ENCODE measurements at regions not wholly inside any gene's neighbourhood (a gene's known extent, or its start where the extent isn't known, plus 50 kb on each side); places are given as distances from the start of the nearest gene placed in this dataset.
"Not testable (repeated sequence)": the region's sequence is repeated elsewhere in the genome, so short reads cannot be mapped to it uniquely, and the experiment has no call there.

- H3K4me1 ChIP-seq = no peaks in the 10 kb centered on the region
- no peaks in the 10 kb centered on the region for H3K9me3 ChIP-seq
- intact Hi-C loops (cut with DNase I) = no loop called here
- H3K4me3 ChIP-seq = no peak overlapping the region
- H3K27me3 ChIP-seq = peaks cover 24% of the 10 kb centered on the region
- no peak for TF ChIP-seq CTCF (IDR thresholded peaks at IDR 0.05)
- ATAC-seq (no peak), DNase-seq (no peak)
- H3K36me3 ChIP-seq = no peaks in the 10 kb centered on the region
- no peak overlapping the region for H3K27ac ChIP-seq
These were observed 50.7 kb upstream of the VPREB1 start for GRCh38 chr22:22193923-22194322.

- H3K4me3 ChIP-seq; H3K27ac ChIP-seq; H3K4me1 ChIP-seq; H3K9me3 ChIP-seq; H3K36me3 ChIP-seq; ATAC-seq; DNase-seq; intact Hi-C loops (cut with DNase I): not testable (repeated sequence)
- H3K27me3 ChIP-seq = peaks cover 20% of the 10 kb centered on the region
These were observed 51.1 kb upstream of the VPREB1 start for GRCh38 chr22:22193462-22193861.

- ATAC-seq; H3K9me3 ChIP-seq; DNase-seq; intact Hi-C loops (cut with DNase I); H3K4me1 ChIP-seq; H3K27ac ChIP-seq; H3K4me3 ChIP-seq; H3K36me3 ChIP-seq: not testable (repeated sequence)
- peaks cover 17% of the 10 kb centered on the region for H3K27me3 ChIP-seq
These were observed 51.6 kb upstream of the VPREB1 start for GRCh38 chr22:22193006-22193405.

GRCh38 chr22:22189796-22190195 lies 54.8 kb upstream of the VPREB1 start:
- H3K4me1 ChIP-seq; H3K9me3 ChIP-seq; intact Hi-C loops (cut with DNase I); DNase-seq; H3K4me3 ChIP-seq; H3K36me3 ChIP-seq; H3K27ac ChIP-seq; H3K27me3 ChIP-seq; ATAC-seq: not testable (repeated sequence)

- H3K4me3 ChIP-seq; H3K36me3 ChIP-seq; H3K27me3 ChIP-seq; ATAC-seq; DNase-seq; intact Hi-C loops (cut with DNase I); H3K4me1 ChIP-seq; H3K9me3 ChIP-seq; H3K27ac ChIP-seq: not testable (repeated sequence)
These were observed 56.7 kb upstream of the VPREB1 start for GRCh38 chr22:22187863-22188262.

- no peaks in the 10 kb centered on the region for H3K4me1 ChIP-seq
These were observed 57.3 kb upstream of the VPREB1 start for GRCh38 chr22:22187299-22187698.

GRCh38 chr22:22185844-22186499 lies 58.6 kb upstream of the VPREB1 start:
- H3K4me3 ChIP-seq = no peak overlapping the region
- H3K9me3 ChIP-seq = no peaks in the 10 kb centered on the region
- peaks cover 6% of the 10 kb centered on the region for H3K27me3 ChIP-seq
- intact Hi-C loops (cut with DNase I) = no loop called here
- no peak for TF ChIP-seq CTCF (IDR thresholded peaks at IDR 0.05)
- DNase-seq = no peak
- no peaks in the 10 kb centered on the region for H3K36me3 ChIP-seq
- ATAC-seq = no peak
- H3K4me1 ChIP-seq = no peaks in the 10 kb centered on the region
- H3K27ac ChIP-seq = no peak overlapping the region

More at GRCh38 chr22:22187299-22187698, 57.3 kb upstream of the VPREB1 start:
- intact Hi-C loops (cut with DNase I) = no loop called here
- Histone ChIP-seq H3K9me3 (no peaks in the 10 kb centered on the region), H3K4me3 (no peak overlapping the region), H3K36me3 (no peaks in the 10 kb centered on the region), H3K27me3 (no peaks in the 10 kb centered on the region), H3K27ac (no peak overlapping the region)
- DNase-seq = no peak
- no peak for ATAC-seq
- no peak for TF ChIP-seq CTCF (IDR thresholded peaks at IDR 0.05)

GRCh38 chr22:22185217-22185616 lies 59.4 kb upstream of the VPREB1 start:
- no peaks in the 10 kb centered on the region for H3K4me1 ChIP-seq
- no peak for TF ChIP-seq CTCF (IDR thresholded peaks at IDR 0.05)
- intact Hi-C loops (cut with DNase I) = no loop called here
- peaks cover 8% of the 10 kb centered on the region for H3K27me3 ChIP-seq
- H3K36me3 ChIP-seq = no peaks in the 10 kb centered on the region
- H3K4me3 ChIP-seq = no peak overlapping the region
- DNase-seq (no peak), ATAC-seq (no peak)
- no peaks in the 10 kb centered on the region for H3K9me3 ChIP-seq
- no peak overlapping the region for H3K27ac ChIP-seq

Measured in upper lobe of right lung (tissue), 1 donor.